GM13977 (cell line): ENCODE measurements at regions not wholly inside any gene's neighbourhood (a gene's known extent, or its start where the extent isn't known, plus 50 kb on each side); places are given as distances from the start of the nearest gene placed in this dataset.

Experiments
- DNase-seq: peaks from one replicate; pipeline ENCODE4 v3.0.0; 2012; ENCODE audit warnings: low spot score
- CTCF ChIP-seq: IDR thresholded peaks from 2 replicates; pipeline ENCODE4 v1.5.1; 2012; ENCODE audit warnings: mild to moderate bottlenecking, control low read depth; ENCODE audit not compliant: insufficient read depth; ENCODE audit errors: extremely low read depth, missing control alignments
- in situ Hi-C: fragments of 300-500 bp; cut with MboI; formaldehyde crosslinking; loops from one replicate; pipeline ENCODE4 v1.12.0; 2022; ENCODE audit warnings: low sequenced_read_pairs, low pct_unique_long_range_greater_than_20kb, mixed read lengths, inconsistent platforms; ENCODE audit not compliant: unreplicated experiment

GRCh38 chr5:125541085-125541484, 794.6 kb upstream of the ZNF608 start:
- no peak for DNase-seq
- TF ChIP-seq CTCF, result no peak
- in situ Hi-C loops, result no loop called here

GRCh38 chr5:125549322-125549911, 803.0 kb upstream of the ZNF608 start:
- no peak for DNase-seq
- in situ Hi-C loops, result no loop called here
- TF ChIP-seq CTCF, result no peak

- no peak for TF ChIP-seq CTCF
- in situ Hi-C loops, result no loop called here
- DNase-seq, result no peak
These were observed 803.8 kb upstream of the ZNF608 start for GRCh38 chr5:125550274-125550673.

- DNase-seq, result no peak
- TF ChIP-seq CTCF, result no peak
- in situ Hi-C loops, result no loop called here
These were observed 804.8 kb upstream of the ZNF608 start for GRCh38 chr5:125551246-125551645.

GRCh38 chr5:125551797-125552196, 805.4 kb upstream of the ZNF608 start:
- DNase-seq, result no peak
- in situ Hi-C loops, result no loop called here
- no peak for TF ChIP-seq CTCF

- no peak for DNase-seq
- TF ChIP-seq CTCF, result no peak
- in situ Hi-C loops, result no loop called here
These were observed 806.0 kb upstream of the ZNF608 start for GRCh38 chr5:125552486-125552885.

GRCh38 chr5:125554355-125554754, 807.9 kb upstream of the ZNF608 start:
- DNase-seq, result no peak
- no peak for TF ChIP-seq CTCF
- in situ Hi-C loops, result no loop called here
